Activated T-cell treated with anti-CD3 and anti-CD28 coated beads, Interleukin-2, amount 50 U/mL, for 24 hours (primary cell): ENCODE measurements at regions not wholly inside any gene's neighbourhood (a gene's known extent, or its start where the extent isn't known, plus 50 kb on each side); places are given as distances from the start of the nearest gene placed in this dataset.
"Not testable (repeated sequence)": the region's sequence is repeated elsewhere in the genome, so short reads cannot be mapped to it uniquely, and the experiment has no call there.

Experiments used
- DNase-seq: peaks from one replicate; pipeline ENCODE4 v3.0.0-alpha.2; 2020
- H3K27ac Mint-ChIP-seq: 2 replicates; pipeline ENCODE4 v1.8.0; 2020; ENCODE audit warnings: mild to moderate bottlenecking, mixed read lengths
- H3K27me3 Mint-ChIP-seq: 2 replicates; pipeline ENCODE4 v1.8.0; 2020; ENCODE audit warnings: mixed read lengths
- H3K36me3 Mint-ChIP-seq: 2 replicates; pipeline ENCODE4 v1.8.0; 2020; ENCODE audit warnings: low read depth, mixed read lengths
- H3K4me1 Mint-ChIP-seq: 2 replicates; pipeline ENCODE4 v1.8.0; 2020; ENCODE audit warnings: low read depth, mixed read lengths
- H3K4me3 Mint-ChIP-seq: 2 replicates; pipeline ENCODE4 v1.8.0; 2020; ENCODE audit warnings: mild to moderate bottlenecking, moderate library complexity, mixed read lengths
- H3K9me3 Mint-ChIP-seq: 2 replicates; pipeline ENCODE4 v1.8.0; 2020; ENCODE audit warnings: mixed read lengths

GRCh38 chr7:54944179-54944578, 74.6 kb upstream of the EGFR start:
- no peak for DNase-seq
- no peak overlapping the region for H3K4me3 Mint-ChIP-seq
- H3K9me3 Mint-ChIP-seq = peaks cover 3% of the 10 kb centered on the region
- no peak overlapping the region for H3K27ac Mint-ChIP-seq
- no peaks in the 10 kb centered on the region for H3K36me3 Mint-ChIP-seq
- no peaks in the 10 kb centered on the region for H3K4me1 Mint-ChIP-seq
- peaks cover 4% of the 10 kb centered on the region for H3K27me3 Mint-ChIP-seq

GRCh38 chr7:54946271-54946670, 72.5 kb upstream of the EGFR start:
- Mint-ChIP-seq H3K36me3 (no peaks in the 10 kb centered on the region), H3K27me3 (no peaks in the 10 kb centered on the region), H3K4me1 (no peaks in the 10 kb centered on the region), H3K9me3 (peaks cover 7% of the 10 kb centered on the region), H3K4me3 (no peak overlapping the region), H3K27ac (no peak overlapping the region)
- DNase-seq = no peak

- Mint-ChIP-seq H3K27me3 (no peaks in the 10 kb centered on the region), H3K9me3 (peaks cover 8% of the 10 kb centered on the region), H3K4me3 (no peak overlapping the region), H3K27ac (no peak overlapping the region), H3K36me3 (no peaks in the 10 kb centered on the region), H3K4me1 (no peaks in the 10 kb centered on the region)
- no peak for DNase-seq
These were observed 72.1 kb upstream of the EGFR start for GRCh38 chr7:54946764-54947163.

DNA sequence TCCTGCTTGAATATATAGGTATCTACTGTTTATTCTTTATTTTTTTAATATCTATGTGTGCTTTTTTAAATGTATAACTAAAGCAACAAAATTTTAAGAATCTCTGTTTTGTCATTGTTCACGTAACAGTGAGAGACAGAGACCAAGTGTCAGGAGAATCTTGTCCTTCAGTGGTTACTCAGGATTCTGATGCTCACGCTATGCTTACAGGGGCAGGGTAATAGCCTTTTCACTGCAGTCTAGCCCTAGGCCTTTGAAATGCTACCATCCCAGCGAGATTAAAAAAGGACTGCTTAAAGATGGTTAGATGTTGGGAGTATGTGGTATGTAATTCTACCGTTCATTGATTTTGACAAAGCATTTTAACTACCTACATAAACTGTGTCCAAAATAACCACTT, 71.6 kb upstream of the EGFR start:
- Mint-ChIP-seq H3K9me3 (peaks cover 8% of the 10 kb centered on the region), H3K4me1 (no peaks in the 10 kb centered on the region), H3K27ac (no peak overlapping the region), H3K27me3 (no peaks in the 10 kb centered on the region), H3K36me3 (no peaks in the 10 kb centered on the region), H3K4me3 (no peak overlapping the region)
- DNase-seq = no peak

- not testable (repeated sequence) for H3K4me3 Mint-ChIP-seq, H3K9me3 Mint-ChIP-seq, H3K27ac Mint-ChIP-seq, H3K27me3 Mint-ChIP-seq, DNase-seq, H3K4me1 Mint-ChIP-seq, H3K36me3 Mint-ChIP-seq
These were observed 69.3 kb upstream of the EGFR start for GRCh38 chr7:54949514-54949913.

GRCh38 chr7:54955296-54955695, 63.5 kb upstream of the EGFR start:
- H3K9me3 Mint-ChIP-seq = peaks cover 7% of the 10 kb centered on the region
- peaks cover 16% of the 10 kb centered on the region for H3K27me3 Mint-ChIP-seq
- no peak overlapping the region for H3K27ac Mint-ChIP-seq
- H3K36me3 Mint-ChIP-seq = no peaks in the 10 kb centered on the region
- H3K4me1 Mint-ChIP-seq = no peaks in the 10 kb centered on the region
- H3K4me3 Mint-ChIP-seq = no peak overlapping the region
- no peak for DNase-seq

- Mint-ChIP-seq H3K9me3 (peaks cover 7% of the 10 kb centered on the region), H3K4me3 (no peak overlapping the region), H3K27ac (no peak overlapping the region), H3K27me3 (peaks cover 16% of the 10 kb centered on the region), H3K36me3 (no peaks in the 10 kb centered on the region), H3K4me1 (no peaks in the 10 kb centered on the region)
- no peak for DNase-seq
These were observed 63.0 kb upstream of the EGFR start for GRCh38 chr7:54955696-54956420.

GRCh38 chr7:54956865-54957264, 62.0 kb upstream of the EGFR start:
- no peak overlapping the region for H3K27ac Mint-ChIP-seq
- H3K36me3 Mint-ChIP-seq = no peaks in the 10 kb centered on the region
- H3K4me1 Mint-ChIP-seq = no peaks in the 10 kb centered on the region
- H3K9me3 Mint-ChIP-seq = peaks cover 3% of the 10 kb centered on the region
- H3K4me3 Mint-ChIP-seq = no peak overlapping the region
- DNase-seq = no peak
- peaks cover 16% of the 10 kb centered on the region for H3K27me3 Mint-ChIP-seq

- Mint-ChIP-seq H3K27ac (no peak overlapping the region), H3K4me1 (no peaks in the 10 kb centered on the region), H3K4me3 (no peak overlapping the region), H3K9me3 (peaks cover 3% of the 10 kb centered on the region), H3K27me3 (peaks cover 16% of the 10 kb centered on the region), H3K36me3 (no peaks in the 10 kb centered on the region)
- no peak for DNase-seq
These were observed 58.3 kb upstream of the EGFR start for GRCh38 chr7:54960517-54960916.

DNA sequence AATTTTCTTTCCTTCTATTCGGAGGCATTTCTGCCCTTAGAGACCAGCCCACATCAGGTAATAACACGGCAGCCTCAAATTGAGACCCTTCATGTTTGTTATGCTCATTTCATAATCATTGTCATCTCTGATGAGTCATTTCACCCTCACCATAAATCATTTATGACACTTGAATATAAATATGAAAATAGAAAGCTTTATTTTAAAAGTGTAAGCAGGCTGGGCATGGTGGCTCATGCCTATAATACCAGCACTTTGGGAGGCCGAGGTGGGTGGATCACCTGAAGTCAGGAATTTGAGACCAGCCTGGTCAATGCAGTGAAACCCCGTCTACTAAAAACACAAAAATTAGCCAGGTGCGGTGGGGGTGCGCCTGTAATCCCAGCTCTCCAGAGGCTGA, 57.4 kb upstream of the EGFR start:
- no peaks in the 10 kb centered on the region for H3K36me3 Mint-ChIP-seq
- no peak for DNase-seq
- H3K4me3 Mint-ChIP-seq = no peak overlapping the region
- no peak overlapping the region for H3K27ac Mint-ChIP-seq
- no peaks in the 10 kb centered on the region for H3K4me1 Mint-ChIP-seq
- peaks cover 3% of the 10 kb centered on the region for H3K9me3 Mint-ChIP-seq
- peaks cover 13% of the 10 kb centered on the region for H3K27me3 Mint-ChIP-seq

- Mint-ChIP-seq H3K27ac (no peak overlapping the region), H3K9me3 (no peaks in the 10 kb centered on the region)
These were observed 55.7 kb upstream of the EGFR start for GRCh38 chr7:54963155-54963554.

GRCh38 chr7:54964136-54964535, 54.7 kb upstream of the EGFR start:
- no peaks in the 10 kb centered on the region for H3K4me1 Mint-ChIP-seq
- no peak overlapping the region for H3K27ac Mint-ChIP-seq

More at GRCh38 chr7:54963155-54963554, 55.7 kb upstream of the EGFR start:
- no peaks in the 10 kb centered on the region for H3K36me3 Mint-ChIP-seq
- H3K27me3 Mint-ChIP-seq = peaks cover 10% of the 10 kb centered on the region
- H3K4me3 Mint-ChIP-seq = no peak overlapping the region
- DNase-seq = no peak
- no peaks in the 10 kb centered on the region for H3K4me1 Mint-ChIP-seq

GRCh38 chr7:54967377-54967776, 51.4 kb upstream of the EGFR start:
- peaks cover 17% of the 10 kb centered on the region for H3K27me3 Mint-ChIP-seq
- H3K36me3 Mint-ChIP-seq = no peaks in the 10 kb centered on the region
- no peaks in the 10 kb centered on the region for H3K4me1 Mint-ChIP-seq
- H3K4me3 Mint-ChIP-seq = no peak overlapping the region
- no peak for DNase-seq
- no peaks in the 10 kb centered on the region for H3K9me3 Mint-ChIP-seq
- H3K27ac Mint-ChIP-seq = no peak overlapping the region

More at GRCh38 chr7:54964136-54964535, 54.7 kb upstream of the EGFR start:
- Mint-ChIP-seq H3K27me3 (peaks cover 8% of the 10 kb centered on the region), H3K36me3 (no peaks in the 10 kb centered on the region), H3K9me3 (no peaks in the 10 kb centered on the region), H3K4me3 (no peak overlapping the region)
- no peak for DNase-seq

DNA sequence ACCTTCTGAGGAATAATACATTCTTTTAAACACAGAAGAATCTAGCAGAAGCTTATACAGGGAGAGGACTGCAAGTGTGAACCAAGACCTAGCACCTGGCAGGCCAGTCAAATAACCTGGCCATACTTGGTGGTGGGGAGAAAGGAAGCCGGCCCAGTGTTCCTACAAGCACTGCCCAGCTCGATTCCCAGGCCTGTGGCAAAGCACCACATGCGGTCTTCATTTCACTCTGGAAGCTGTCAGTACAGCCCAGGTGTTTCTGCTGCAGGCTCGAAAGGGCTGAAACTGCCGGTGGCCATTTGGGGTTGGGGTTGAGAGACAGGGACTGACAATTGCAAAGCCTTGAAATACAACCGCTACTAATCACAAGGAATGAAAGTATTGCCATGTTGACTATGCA, 50.8 kb upstream of the EGFR start:
- H3K4me1 Mint-ChIP-seq = no peaks in the 10 kb centered on the region
- no peak for DNase-seq
- H3K36me3 Mint-ChIP-seq = no peaks in the 10 kb centered on the region
- no peak overlapping the region for H3K4me3 Mint-ChIP-seq
- H3K9me3 Mint-ChIP-seq = peaks cover 3% of the 10 kb centered on the region
- peaks cover 17% of the 10 kb centered on the region for H3K27me3 Mint-ChIP-seq
- H3K27ac Mint-ChIP-seq = no peak overlapping the region
